PC-3 (cell line): ENCODE measurements at regions not wholly inside any gene's neighbourhood (a gene's known extent, or its start where the extent isn't known, plus 50 kb on each side); places are given as distances from the start of the nearest gene placed in this dataset.
"Not testable (repeated sequence)": the region's sequence is repeated elsewhere in the genome, so short reads cannot be mapped to it uniquely, and the experiment has no call there.

Experiments used
- ATAC-seq: fragments of 200-7000 bp; cut with Tn5 transposase; 2 replicates; pipeline ENCODE4 v1.9.1; 2020; ENCODE audit warnings: mild to moderate bottlenecking, moderate library complexity
- BruUV-seq: library from RNA; stranded (reverse); fragments of 400-500 nt; replicated peaks from 2 replicates; lab custom pipeline; 2021; lab: Mats Ljungman, UMichigan
- CTCF ChIA-PET: fragments of 300-600 bp; sonication (Branson Sonifier 250); formaldehyde crosslinking; loops from one replicate; lab custom pipeline; 2022; ENCODE audit warnings: antibody characterized with exemption; lab: Charles Lee
- POLR2A ChIA-PET: fragments of 300-600 bp; sonication (Branson Sonifier 250); formaldehyde crosslinking; loops from one replicate; lab custom pipeline; 2022; ENCODE audit warnings: antibody characterized with exemption; ENCODE audit not compliant: unreplicated experiment; lab: Charles Lee
- DNase-seq: peaks from one replicate; pipeline ENCODE4 v3.0.0-alpha.2; 2015
- H2AFZ ChIP-seq: fragments of 300-600 bp; sonication (generic); 2 replicates; pipeline ENCODE4 v1.6.0; 2016; ENCODE audit warnings: antibody characterized with exemption, low read length
- H3F3A ChIP-seq: fragments of 300-600 bp; sonication (generic); one replicate; pipeline ENCODE4 v1.6.0; 2017; ENCODE audit warnings: antibody characterized with exemption, low read length, control low read depth, mild to moderate bottlenecking; ENCODE audit not compliant: unreplicated experiment
- H3K27ac ChIP-seq: fragments of 300-600 bp; sonication (generic); 2 replicates; pipeline ENCODE4 v1.5.1; 2016; ENCODE audit warnings: mild to moderate bottlenecking, low read length
- H3K27me3 ChIP-seq: fragments of 300-600 bp; sonication (generic); 2 replicates; pipeline ENCODE4 v1.6.1; 2016; ENCODE audit warnings: low read length, mixed read lengths
- H3K36me3 ChIP-seq: fragments of 300-600 bp; sonication (generic); 2 replicates; pipeline ENCODE4 v1.6.1; 2016; ENCODE audit warnings: low read depth, mixed run types, low read length, mixed read lengths
- H3K4me1 ChIP-seq: fragments of 300-600 bp; sonication (generic); 2 replicates; pipeline ENCODE4 v1.5.1; 2016; ENCODE audit warnings: low read length; ENCODE audit not compliant: insufficient read depth
- H3K4me2 ChIP-seq: fragments of 300-600 bp; sonication (generic); 2 replicates; pipeline ENCODE4 v1.6.0; 2016; ENCODE audit warnings: low read length
- H3K4me3 ChIP-seq: fragments of 300-600 bp; sonication (generic); 2 replicates; pipeline ENCODE4 v1.5.1; 2016; ENCODE audit warnings: mild to moderate bottlenecking, low read length, mixed read lengths
- H3K79me2 ChIP-seq: fragments of 300-600 bp; sonication (generic); 2 replicates; pipeline ENCODE4 v1.6.1; 2017; ENCODE audit warnings: low read length, mixed read lengths
- H3K9ac ChIP-seq: fragments of 300-600 bp; sonication (generic); 2 replicates; pipeline ENCODE4 v1.6.0; 2016; ENCODE audit warnings: mild to moderate bottlenecking, low read length
- H3K9me2 ChIP-seq: fragments of 300-600 bp; sonication (generic); replicated peaks from 2 replicates; pipeline ENCODE4 v1.6.1; 2016; ENCODE audit warnings: mixed run types, low read length, mixed read lengths
- H3K9me3 ChIP-seq: fragments of 300-600 bp; sonication (generic); 2 replicates; pipeline ENCODE4 v1.6.1; 2016; ENCODE audit warnings: low read length, mixed read lengths
- H4K20me1 ChIP-seq: fragments of 300-600 bp; sonication (generic); 2 replicates; pipeline ENCODE4 v1.6.1; 2016; ENCODE audit warnings: low read length, mixed read lengths
- CTCF ChIP-seq: fragments of 300-600 bp; sonication (generic); conservative IDR thresholded peaks from 2 replicates; pipeline ENCODE4 v1.5.1; 2017; ENCODE audit warnings: antibody characterized with exemption, low read depth, mild to moderate bottlenecking, low read length
- EZH2 ChIP-seq: fragments of 300-600 bp; sonication (generic); IDR thresholded peaks from one replicate; pipeline ENCODE4 v1.6.1; 2017; ENCODE audit warnings: antibody characterized with exemption, mild to moderate bottlenecking, low read length; ENCODE audit not compliant: unreplicated experiment
- EZH2phosphoT487 ChIP-seq: fragments of 300-600 bp; sonication (generic); IDR thresholded peaks from 2 replicates; pipeline ENCODE4 v1.6.1; 2018; ENCODE audit warnings: mild to moderate bottlenecking, antibody characterized with exemption, low read length, borderline replicate concordance
- intact Hi-C: fragments of 100-400 bp; cut with micrococcal nuclease; formaldehyde crosslinking; loops from 2 replicates; pipeline ENCODE4 v1.9.0; 2023

- H3K9me2 ChIP-seq, result no peaks in the 10 kb centered on the region
- H4K20me1 ChIP-seq, result no peaks in the 10 kb centered on the region
- no peaks in the 10 kb centered on the region for H3F3A ChIP-seq
- BruUV-seq, result no TSS peak
- no peaks in the 10 kb centered on the region for H3K9me3 ChIP-seq
- H2AFZ ChIP-seq, result no peak overlapping the region
- TF ChIP-seq EZH2 (no peak), EZH2phosphoT487 (no peak), CTCF (no peak)
- H3K79me2 ChIP-seq, result no peaks in the 10 kb centered on the region
- H3K27ac ChIP-seq, result no peak overlapping the region
- H3K4me2 ChIP-seq, result no peak overlapping the region
- H3K36me3 ChIP-seq, result no peaks in the 10 kb centered on the region
- H3K9ac ChIP-seq, result no peak overlapping the region
- no peak overlapping the region for H3K4me3 ChIP-seq
- no peaks in the 10 kb centered on the region for H3K27me3 ChIP-seq
- ChIA-PET POLR2A (interaction anchor here (0.6 kb wide), 1 partner anchor 81 kb away, joined by 3 read pairs; no protein-coding TSS in a partner anchor), CTCF (no interaction called here)
- peak; percentile 98 for ATAC-seq
- intact Hi-C loops, result no loop called here
- H3K4me1 ChIP-seq, result peaks cover 11% of the 10 kb centered on the region
- peak; percentile 97 for DNase-seq
These were observed 84.1 kb upstream of the PRDX6 start for GRCh38 chr1:173392895-173393658.

GRCh38 chr1:173393659-173394000, 83.5 kb upstream of the PRDX6 start:
- H3K9me2 ChIP-seq, result no peaks in the 10 kb centered on the region
- POLR2A ChIA-PET, result interaction anchor here (0.6 kb wide), 1 partner anchor 80 kb away, joined by 3 read pairs; no protein-coding TSS in a partner anchor
- H3K27ac ChIP-seq, result no peak overlapping the region
- no peaks in the 10 kb centered on the region for H3F3A ChIP-seq
- CTCF ChIA-PET, result no interaction called here
- H3K4me2 ChIP-seq, result no peak overlapping the region
- H3K27me3 ChIP-seq, result no peaks in the 10 kb centered on the region
- TF ChIP-seq EZH2phosphoT487 (no peak), EZH2 (no peak), CTCF (no peak)
- H3K9ac ChIP-seq, result no peak overlapping the region
- no peak overlapping the region for H3K4me3 ChIP-seq
- DNase-seq (no peak), ATAC-seq (no peak)
- no peaks in the 10 kb centered on the region for H3K9me3 ChIP-seq
- no peaks in the 10 kb centered on the region for H3K79me2 ChIP-seq
- intact Hi-C loops, result no loop called here
- H3K36me3 ChIP-seq, result no peaks in the 10 kb centered on the region
- BruUV-seq, result no TSS peak
- H3K4me1 ChIP-seq, result peaks cover 11% of the 10 kb centered on the region
- H4K20me1 ChIP-seq, result no peaks in the 10 kb centered on the region
- H2AFZ ChIP-seq, result no peak overlapping the region

GRCh38 chr1:173394813-173395212, 82.3 kb upstream of the PRDX6 start:
- POLR2A ChIA-PET, result interaction anchor here (0.6 kb wide), 1 partner anchor 430 kb away, joined by 3 read pairs; no protein-coding TSS in a partner anchor
- H3K4me3 ChIP-seq, H3K9me3 ChIP-seq, H4K20me1 ChIP-seq, H3K27ac ChIP-seq, DNase-seq, intact Hi-C loops, H3K9ac ChIP-seq, ATAC-seq, H3K9me2 ChIP-seq, CTCF ChIA-PET, H3K79me2 ChIP-seq, H3K4me2 ChIP-seq, H3K36me3 ChIP-seq, H2AFZ ChIP-seq, BruUV-seq, H3K27me3 ChIP-seq, H3F3A ChIP-seq: not testable (repeated sequence)
- peaks cover 11% of the 10 kb centered on the region for H3K4me1 ChIP-seq
